H1 (cell line): ENCODE measurements at regions not wholly inside any gene's neighbourhood (a gene's known extent, or its start where the extent isn't known, plus 50 kb on each side); places are given as distances from the start of the nearest gene placed in this dataset.

Experiments
- CTCF ChIA-PET: fragments of 300-600 bp; sonication (Branson Sonifier 250); formaldehyde crosslinking; loops from one replicate; lab custom pipeline; 2021; ENCODE audit not compliant: partially characterized antibody; lab: Charles Lee
- POLR2A ChIA-PET: fragments of 300-600 bp; sonication (Branson Sonifier 250); formaldehyde crosslinking; loops from one replicate; lab custom pipeline; 2021; ENCODE audit warnings: inconsistent platforms; ENCODE audit not compliant: partially characterized antibody; lab: Charles Lee
- DNase-seq, 2 experiments: peaks; one replicate each; pipeline versions ENCODE4 v3.0.0 to v3.0.0-alpha.2; 2010 to 2022; ENCODE audit warnings: low spot score in 2 of 2, low read depth in 1 of 2, mixed read lengths in 1 of 2
- FAIRE-seq: peaks from 2 replicates; lab custom pipeline; 2011; peaks lifted over from hg19 to GRCh38; lab: Jason Lieb, UNC
- H2AFZ ChIP-seq: 2 replicates; pipeline ENCODE4 v1.8.1; 2012; ENCODE audit warnings: low read length, inconsistent platforms
- H2AK5ac ChIP-seq: 2 replicates; pipeline ENCODE4 v1.6.1; 2013; ENCODE audit warnings: low read depth, low read length
- H2BK120ac ChIP-seq: replicated peaks from 2 replicates; pipeline ENCODE3; 2013; ENCODE audit warnings: low read depth, low read length, inconsistent platforms
- H2BK12ac ChIP-seq: 2 replicates; pipeline ENCODE4 v1.6.1; 2013; ENCODE audit warnings: low read depth, low read length
- H2BK15ac ChIP-seq: 2 replicates; pipeline ENCODE4 v1.6.1; 2013; ENCODE audit warnings: low read length
- H2BK20ac ChIP-seq: 2 replicates; pipeline ENCODE4 v1.6.1; 2013; ENCODE audit warnings: low read length
- H2BK5ac ChIP-seq: 2 replicates; pipeline ENCODE4 v1.6.1; 2013; ENCODE audit warnings: low read depth, low read length
- H3K14ac ChIP-seq: 2 replicates; pipeline ENCODE4 v1.6.1; 2013; ENCODE audit warnings: inconsistent platforms; ENCODE audit not compliant: insufficient read length
- H3K18ac ChIP-seq: 2 replicates; pipeline ENCODE4 v1.6.1; 2013; ENCODE audit warnings: low read length; ENCODE audit errors: extremely low read depth
- H3K23ac ChIP-seq: 2 replicates; pipeline ENCODE4 v1.6.1; 2013; ENCODE audit warnings: inconsistent platforms; ENCODE audit not compliant: insufficient read length
- H3K23me2 ChIP-seq: 2 replicates; pipeline ENCODE4 v1.6.1; 2013; ENCODE audit warnings: low read depth, low read length
- H3K27ac ChIP-seq: 2 replicates; pipeline ENCODE4 v1.6.1; 2011; ENCODE audit warnings: low read depth, low read length, inconsistent platforms
- H3K27me3 ChIP-seq, 4 experiments: replicated peaks in 1 of 4; 1 replicate in 1 of 4; 2 replicates in 3 of 4; pipeline versions ENCODE4 v1.6.1 to v1.8.1; 2011 to 2013; ENCODE audit warnings: low read length in 3 of 4, mild to moderate bottlenecking in 3 of 4, inconsistent platforms in 2 of 4, mixed read lengths in 2 of 4, moderate library complexity in 1 of 4; ENCODE audit not compliant: control insufficient read depth in 3 of 4, insufficient read depth in 3 of 4; ENCODE audit errors: extremely low read depth in 1 of 4
- H3K36me3 ChIP-seq, 4 experiments: 2 replicates each; pipeline versions ENCODE4 v1.6.1 to v1.8.1; 2011 to 2013; ENCODE audit warnings: mild to moderate bottlenecking in 4 of 4, low read length in 3 of 4, moderate library complexity in 2 of 4, control low read depth in 1 of 4, inconsistent platforms in 1 of 4; ENCODE audit not compliant: insufficient read depth in 4 of 4, control insufficient read depth in 2 of 4
- H3K4ac ChIP-seq: replicated peaks from 2 replicates; pipeline ENCODE3; 2013; ENCODE audit warnings: low read length, low read depth, mixed read lengths, inconsistent platforms; ENCODE audit not compliant: insufficient read length
- H3K4me1 ChIP-seq, 4 experiments: replicated peaks in 1 of 4; 1 replicate in 1 of 4; 2 replicates in 3 of 4; pipeline versions ENCODE4 v1.6.1 to v1.8.1; 2011 to 2013; ENCODE audit warnings: low read length in 3 of 4, inconsistent platforms in 2 of 4, mixed read lengths in 1 of 4; ENCODE audit not compliant: insufficient read depth in 4 of 4, control insufficient read depth in 3 of 4
- H3K4me2 ChIP-seq, 2 experiments: 2 replicates each; pipeline versions ENCODE4 v1.6.1 to v1.8.1; 2011 to 2013; ENCODE audit warnings: low read depth in 2 of 2, low read length in 2 of 2, control low read depth in 1 of 2, inconsistent platforms in 1 of 2, mild to moderate bottlenecking in 1 of 2; ENCODE audit not compliant: insufficient read depth in 1 of 2
- H3K4me3 ChIP-seq, 4 experiments: fragments of 200-600, 300-600 bp in 1 of 4; sonication (generic), shearing (Covaris generic), sonication (Bioruptor Twin) in 1 of 4; 2 replicates each; pipeline versions ENCODE4 v1.5.1 to v1.8.1; 2011 to 2016; ENCODE audit warnings: low read length in 4 of 4, low read depth in 3 of 4, control low read depth in 2 of 4, inconsistent platforms in 2 of 4, mild to moderate bottlenecking in 2 of 4, mixed read lengths in 1 of 4, moderate library complexity in 1 of 4; ENCODE audit not compliant: insufficient read depth in 2 of 4; ENCODE audit errors: extremely low read depth in 1 of 4
- H3K56ac ChIP-seq: replicated peaks from 2 replicates; pipeline ENCODE3; 2013; ENCODE audit warnings: low read depth, mild to moderate bottlenecking, mixed read lengths, low read length, inconsistent platforms; ENCODE audit not compliant: insufficient read length
- H3K79me1 ChIP-seq: 2 replicates; pipeline ENCODE4 v1.6.1; 2013; ENCODE audit warnings: low read depth, low read length, control low read depth
- H3K79me2 ChIP-seq, 2 experiments: 2 replicates each; pipeline versions ENCODE4 v1.6.1 to v1.8.1; 2012 to 2013; ENCODE audit warnings: low read length in 2 of 2, mild to moderate bottlenecking in 2 of 2, inconsistent platforms in 1 of 2; ENCODE audit not compliant: insufficient read depth in 2 of 2, control insufficient read depth in 1 of 2
- H3K9ac ChIP-seq, 4 experiments: replicated peaks in 1 of 4; 1 replicate in 1 of 4; 2 replicates in 3 of 4; pipeline versions ENCODE4 v1.6.1 to v1.8.1; 2011 to 2013; ENCODE audit warnings: low read depth in 3 of 4, low read length in 3 of 4, control low read depth in 2 of 4, mild to moderate bottlenecking in 2 of 4, moderate library complexity in 2 of 4, inconsistent platforms in 1 of 4; ENCODE audit errors: extremely low read depth in 1 of 4
- H3K9me3 ChIP-seq, 2 experiments: 2 replicates each; pipeline versions ENCODE4 v1.6.1 to v1.8.1; 2012 to 2013; ENCODE audit warnings: mild to moderate bottlenecking in 2 of 2, moderate library complexity in 2 of 2, control low read depth in 1 of 2, inconsistent platforms in 1 of 2, low read depth in 1 of 2, low read length in 1 of 2, mixed read lengths in 1 of 2; ENCODE audit not compliant: insufficient read depth in 2 of 2
- H4K20me1 ChIP-seq, 2 experiments: replicated peaks in 1 of 2; 2 replicates each; pipeline versions ENCODE3 to v1.8.1; 2011 to 2013; ENCODE audit warnings: inconsistent platforms in 2 of 2, low read length in 2 of 2, mild to moderate bottlenecking in 1 of 2; ENCODE audit not compliant: insufficient read depth in 2 of 2, control insufficient read depth in 1 of 2
- H4K5ac ChIP-seq: 2 replicates; pipeline ENCODE4 v1.6.1; 2013; ENCODE audit warnings: low read length, low read depth, mixed read lengths, inconsistent platforms; ENCODE audit not compliant: insufficient read length
- H4K8ac ChIP-seq: 2 replicates; pipeline ENCODE4 v1.8.0; 2013; ENCODE audit warnings: mild to moderate bottlenecking, moderate library complexity, low read length, inconsistent platforms; ENCODE audit not compliant: insufficient read depth; ENCODE audit errors: extremely low read depth
- H4K91ac ChIP-seq: replicated peaks from 2 replicates; pipeline ENCODE3; 2013; ENCODE audit warnings: low read length, mixed read lengths, inconsistent platforms; ENCODE audit not compliant: insufficient read length
- ASH2L ChIP-seq: fragments of 200-600, 300-600 bp; sonication (generic); IDR thresholded peaks from one replicate; pipeline ENCODE4 v1.7.1; 2017; ENCODE audit warnings: low read length
- CBX5 ChIP-seq: fragments of 300-800, 300-1000 bp; sonication (generic); IDR thresholded peaks from 2 replicates; pipeline ENCODE4 v1.7.1; 2016; ENCODE audit warnings: antibody characterized with exemption, low read length, low read depth
- FOSL1 ChIP-seq: IDR thresholded peaks from 2 replicates; pipeline ENCODE4 v1.6.1; 2011; ENCODE audit warnings: mild to moderate bottlenecking, low read depth, low read length, moderate library complexity; ENCODE audit not compliant: insufficient read depth
- JUN ChIP-seq: IDR thresholded peaks from 2 replicates; pipeline ENCODE4 v1.6.1; 2011; ENCODE audit warnings: low read depth, mild to moderate bottlenecking, improper control_type of control experiment, low read length
- KDM5A ChIP-seq: fragments of 200-600 bp; IDR thresholded peaks from 2 replicates; pipeline ENCODE4 v1.7.1; 2012; ENCODE audit warnings: mild to moderate bottlenecking, low read length, inconsistent platforms, mixed read lengths
- PHF8 ChIP-seq: fragments of 200-600 bp; sonication (generic); conservative IDR thresholded peaks from 2 replicates; pipeline ENCODE4 v1.7.1; 2012; ENCODE audit warnings: low read depth, mild to moderate bottlenecking, inconsistent platforms, low read length, moderate library complexity
- RAD21 ChIP-seq, 2 experiments: IDR thresholded peaks in 1 of 2; conservative IDR thresholded peaks in 1 of 2; 2 replicates each; pipeline ENCODE4 v1.6.1; 2011; ENCODE audit warnings: low read depth in 2 of 2, low read length in 2 of 2, improper control_type of control experiment in 1 of 2, inconsistent platforms in 1 of 2, mild to moderate bottlenecking in 1 of 2, moderate library complexity in 1 of 2
- RXRA ChIP-seq: IDR thresholded peaks from 2 replicates; pipeline ENCODE4 v1.6.1; 2011; ENCODE audit warnings: low read depth, mild to moderate bottlenecking, low read length, moderate library complexity; ENCODE audit not compliant: insufficient read depth
- SIX5 ChIP-seq: IDR thresholded peaks from 2 replicates; pipeline ENCODE4 v1.6.1; 2011; ENCODE audit warnings: mild to moderate bottlenecking, low read depth, low read length
- SP1 ChIP-seq: IDR thresholded peaks from 2 replicates; pipeline ENCODE4 v1.6.1; 2011; ENCODE audit warnings: low read depth, low read length
- SRF ChIP-seq: IDR thresholded peaks from 2 replicates; pipeline ENCODE4 v1.6.1; 2011; ENCODE audit warnings: mild to moderate bottlenecking, low read depth, low read length, moderate library complexity
- TCF12 ChIP-seq: IDR thresholded peaks from 2 replicates; pipeline ENCODE4 v1.6.1; 2011; ENCODE audit warnings: low read depth, mild to moderate bottlenecking, low read length
- TEAD4 ChIP-seq: IDR thresholded peaks from 2 replicates; pipeline ENCODE4 v1.6.1; 2012; ENCODE audit warnings: low read depth, low read length, inconsistent platforms, mixed read lengths
- YY1 ChIP-seq: IDR thresholded peaks from 2 replicates; pipeline ENCODE4 v1.6.1; 2011; ENCODE audit warnings: low read depth, mild to moderate bottlenecking, low read length
- WGBS, 2 experiments: shearing (Covaris generic) in 1 of 2; methylation state at CpG; one replicate each; pipeline versions ENCODE4 v1.1.6 to v1.1.7; 2013 to 2015; ENCODE audit warnings: low lambda C conversion rate in 2 of 2, mixed read lengths in 2 of 2, inconsistent platforms in 1 of 2, low coverage in 1 of 2, missing lambda C conversion rate in 1 of 2; ENCODE audit not compliant: insufficient replicate concordance in 2 of 2, insufficient coverage in 1 of 2, insufficient read length in 1 of 2; ENCODE audit errors: extremely low coverage in 1 of 2, missing lambda C conversion rate in 1 of 2; 5-methylcytosine and 5-hydroxymethylcytosine counted together
- TF ChIP-seq, protein P1 (sequence below): IDR thresholded peaks from 2 replicates; pipeline ENCODE4 v1.6.1; 2011; ENCODE audit warnings: low read length, improper control_type of control experiment

- Histone ChIP-seq H4K20me1 (no peaks in the 10 kb centered on the region), H2AFZ (no peak overlapping the region), H4K5ac (no peak overlapping the region), H3K27me3 (no peaks in the 10 kb centered on the region), H3K79me1 (no peaks in the 10 kb centered on the region; the same call in 1 of the 2 replicates), H4K91ac (no peak overlapping the region), H3K18ac (no peak overlapping the region), H4K8ac (no peak overlapping the region), H2BK15ac (no peak overlapping the region), H3K56ac (no peak overlapping the region), H3K9me3 (no peaks in the 10 kb centered on the region), H3K4me2 (no peak overlapping the region), H3K79me2 (no peaks in the 10 kb centered on the region), H3K27ac (no peak overlapping the region), H3K23ac (no peak overlapping the region), H3K9ac (no peak overlapping the region), H2AK5ac (no peak overlapping the region), H3K4ac (no peak overlapping the region), H2BK5ac (no peak overlapping the region), H2BK12ac (no peak overlapping the region), H3K36me3 (no peaks in the 10 kb centered on the region), H2BK20ac (no peak overlapping the region), H3K4me1 (no peaks in the 10 kb centered on the region), H3K14ac (no peak overlapping the region), H3K23me2 (no peaks in the 10 kb centered on the region), H2BK120ac (no peak overlapping the region), H3K4me3 (no peak overlapping the region)
- no peak for FAIRE-seq
- ChIA-PET CTCF (interaction anchor here (0.6 to 1.3 kb wide), 5 partner anchors 14 to 214 kb away, joined by 3 to 4 read pairs (median 3); no protein-coding TSS in a partner anchor), POLR2A (no interaction called here)
- no peak for DNase-seq
- WGBS, 2 experiments = 85% methylated on average over 6 of the region's 6 CpGs; no CpG with 5 or more reads in 1 of the 2 experiments
- TF ChIP-seq RXRA (no peak), YY1 (no peak), SP1 (no peak), ASH2L (no peak), SRF (no peak), FOSL1 (no peak), JUN (no peak), RAD21 (IDR thresholded peaks at IDR 0.05 in 1 of 2, conservative IDR thresholded peaks at IDR 0.05 in 1 of 2; ENCODE audit: low read depth in 2 of 2, low read length in 2 of 2) (no peak), KDM5A (no peak), SIX5 (no peak), TCF12 (no peak), TEAD4 (no peak), PHF8 (no peak), CBX5 (no peak)
- TF ChIP-seq, protein P1, sequence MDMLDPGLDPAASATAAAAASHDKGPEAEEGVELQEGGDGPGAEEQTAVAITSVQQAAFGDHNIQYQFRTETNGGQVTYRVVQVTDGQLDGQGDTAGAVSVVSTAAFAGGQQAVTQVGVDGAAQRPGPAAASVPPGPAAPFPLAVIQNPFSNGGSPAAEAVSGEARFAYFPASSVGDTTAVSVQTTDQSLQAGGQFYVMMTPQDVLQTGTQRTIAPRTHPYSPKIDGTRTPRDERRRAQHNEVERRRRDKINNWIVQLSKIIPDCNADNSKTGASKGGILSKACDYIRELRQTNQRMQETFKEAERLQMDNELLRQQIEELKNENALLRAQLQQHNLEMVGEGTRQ = no peak
These were observed 121.5 kb upstream of the NEDD9 start for GRCh38 chr6:11353921-11354389.
